ENCODE measurements at regions not wholly inside any gene's neighbourhood (a gene's known extent, or its start where the extent isn't known, plus 50 kb on each side); places are given as distances from the start of the nearest gene placed in this dataset.

DNA sequence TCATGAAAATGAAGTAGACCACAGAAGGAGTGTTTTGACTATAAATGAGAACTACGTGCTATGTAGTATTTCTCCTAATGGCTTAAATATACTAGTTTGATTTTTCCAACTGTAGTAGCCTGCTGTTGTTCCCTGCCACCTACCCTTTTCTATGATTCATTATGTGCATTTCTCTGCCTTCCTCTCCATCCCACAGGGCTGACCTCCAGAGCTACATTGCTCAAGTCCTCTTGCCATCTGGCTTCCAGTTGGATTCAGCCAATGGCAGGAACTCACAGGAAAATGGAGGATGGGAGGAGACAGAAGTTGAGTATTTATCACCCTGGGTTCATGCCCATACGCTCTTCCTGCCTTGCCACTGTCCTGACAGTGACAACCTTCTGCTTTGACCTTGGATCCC, 515.3 kb downstream of the SOX5 start:
- Histone ChIP-seq H3K4me1 (no peaks in the 10 kb centered on the region), H3K4me3 (no peak overlapping the region), H3K27ac (no peak overlapping the region), H3K27me3 (no peaks in the 10 kb centered on the region), H3K9me3 (no peaks in the 10 kb centered on the region), H3K36me3 (ENCODE audit: low read depth, missing control alignments) (no peaks in the 10 kb centered on the region)
- WGBS, 2 donors, result 89 to 97% methylated on average over 2 of the region's 2 CpGs
- no peak for TF ChIP-seq CTCF (IDR thresholded peaks at IDR 0.05)
- intact Hi-C loops (cut with DNase I; ENCODE audit: low total_unique reads), result no loop called here
- DNase-seq, result no peak

DNA sequence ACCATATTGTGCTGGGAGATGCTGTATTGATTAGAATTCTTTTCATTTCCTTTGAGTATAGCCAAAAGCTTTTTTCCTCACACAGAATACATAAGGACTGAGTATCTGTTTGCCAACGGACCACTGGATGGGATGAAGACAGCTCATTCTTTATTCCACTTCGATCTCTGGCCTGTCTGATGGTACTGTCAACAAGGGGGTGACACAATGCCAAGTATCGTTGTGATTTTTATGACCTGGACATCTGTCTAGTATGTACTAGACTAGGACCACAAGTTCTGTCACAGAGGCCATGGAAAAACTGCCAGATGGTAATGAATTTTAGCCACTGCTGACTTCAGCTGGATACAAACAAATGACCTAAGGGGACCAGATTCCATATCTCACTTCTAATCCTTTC, 502.7 kb downstream of the SOX5 start:
- TF ChIP-seq POLR2A (IDR thresholded peaks at IDR 0.05), result no peak
- TF ChIP-seq CTCF (IDR thresholded peaks at IDR 0.05), result no peak
- WGBS, 2 donors, result 70 to 78% methylated on average over 3 of the region's 3 CpGs
- DNase-seq, result no peak
- H3K9me3 ChIP-seq, result no peaks in the 10 kb centered on the region
- intact Hi-C loops (cut with DNase I; ENCODE audit: low total_unique reads), result no loop called here
- no peaks in the 10 kb centered on the region for H3K4me1 ChIP-seq
- H3K27ac ChIP-seq, result no peak overlapping the region
- no peaks in the 10 kb centered on the region for H3K27me3 ChIP-seq
- H3K4me3 ChIP-seq, result no peak overlapping the region
- no peaks in the 10 kb centered on the region for H3K36me3 ChIP-seq (ENCODE audit: low read depth, missing control alignments)

DNA sequence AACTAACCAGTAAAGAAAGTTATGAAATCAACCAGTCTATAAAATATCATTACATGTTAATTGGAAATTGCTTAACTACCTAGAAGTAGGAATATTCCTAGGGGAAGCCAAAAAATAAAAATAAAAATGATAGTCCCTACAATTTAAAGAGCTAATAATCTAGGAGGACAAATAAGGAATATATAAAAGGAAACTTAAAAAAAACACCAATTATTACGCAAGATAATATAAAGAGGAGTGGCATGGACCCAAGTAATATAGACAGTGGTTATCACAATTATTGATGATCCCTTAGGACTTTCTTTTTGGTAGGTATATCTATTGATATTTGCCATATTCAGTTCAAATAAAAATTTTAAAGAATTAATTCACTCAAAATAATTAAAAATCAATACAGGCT, 498.7 kb downstream of the SOX5 start:
- Histone ChIP-seq H3K4me1 (no peaks in the 10 kb centered on the region), H3K36me3 (ENCODE audit: low read depth, missing control alignments) (no peaks in the 10 kb centered on the region), H3K9me3 (no peaks in the 10 kb centered on the region), H3K27ac (no peak overlapping the region), H3K4me3 (no peak overlapping the region), H3K27me3 (no peaks in the 10 kb centered on the region)
- TF ChIP-seq POLR2A (IDR thresholded peaks at IDR 0.05), result no peak
- TF ChIP-seq CTCF (IDR thresholded peaks at IDR 0.05), result no peak
- no peak for DNase-seq
- intact Hi-C loops (cut with DNase I; ENCODE audit: low total_unique reads), result no loop called here
- 94 to 95% methylated on average over 1 of the region's 1 CpG for whole genome bisulfite sequencing, 2 donors

- no peak for DNase-seq
- 80 to 86% methylated on average over 2 of the region's 2 CpGs for WGBS, 2 donors
- TF ChIP-seq POLR2A (IDR thresholded peaks at IDR 0.05) (no peak), CTCF (IDR thresholded peaks at IDR 0.05) (no peak)
- Histone ChIP-seq H3K4me1 (no peaks in the 10 kb centered on the region), H3K27ac (no peak overlapping the region), H3K36me3 (ENCODE audit: low read depth, missing control alignments) (no peaks in the 10 kb centered on the region), H3K9me3 (no peaks in the 10 kb centered on the region), H3K27me3 (no peaks in the 10 kb centered on the region), H3K4me3 (no peak overlapping the region)
- intact Hi-C loops (cut with DNase I; ENCODE audit: low total_unique reads), result no loop called here
Observed at GRCh38 chr12:23455283-23455682, 494.2 kb downstream of the SOX5 start.

DNA sequence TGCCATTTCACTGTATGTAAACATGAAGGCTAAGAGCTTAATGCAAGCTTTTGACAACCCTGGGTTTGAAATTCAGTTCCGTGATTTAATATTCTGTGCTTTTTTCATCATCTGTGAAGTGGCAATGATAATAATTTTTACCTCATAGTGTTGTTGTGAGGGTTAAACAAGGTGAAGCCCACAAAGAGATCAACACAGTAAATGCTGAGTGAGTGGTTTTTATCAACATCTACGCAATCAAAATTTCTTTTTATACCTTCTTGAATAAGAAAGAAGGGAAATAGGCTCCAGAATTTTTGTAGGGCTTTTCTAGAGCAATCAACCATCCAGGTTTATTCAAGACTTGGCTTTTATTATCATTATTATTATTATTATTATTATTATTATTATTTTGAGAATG, 490.8 kb downstream of the SOX5 start:
- DNase-seq, result no peak
- no peaks in the 10 kb centered on the region for H3K36me3 ChIP-seq (ENCODE audit: low read depth, missing control alignments)
- TF ChIP-seq CTCF (IDR thresholded peaks at IDR 0.05) (no peak), POLR2A (IDR thresholded peaks at IDR 0.05) (no peak)
- WGBS, 2 donors, result 94 to 98% methylated on average over 2 of the region's 2 CpGs
- no peaks in the 10 kb centered on the region for H3K4me1 ChIP-seq
- no peaks in the 10 kb centered on the region for H3K9me3 ChIP-seq
- no peak overlapping the region for H3K4me3 ChIP-seq
- intact Hi-C loops (cut with DNase I; ENCODE audit: low total_unique reads), result no loop called here
- H3K27me3 ChIP-seq, result no peaks in the 10 kb centered on the region
- H3K27ac ChIP-seq, result no peak overlapping the region

Measured in testis (tissue), 2 donors.